ENCODE measurements at regions not wholly inside any gene's neighbourhood (a gene's known extent, or its start where the extent isn't known, plus 50 kb on each side); places are given as distances from the start of the nearest gene placed in this dataset.

DNA sequence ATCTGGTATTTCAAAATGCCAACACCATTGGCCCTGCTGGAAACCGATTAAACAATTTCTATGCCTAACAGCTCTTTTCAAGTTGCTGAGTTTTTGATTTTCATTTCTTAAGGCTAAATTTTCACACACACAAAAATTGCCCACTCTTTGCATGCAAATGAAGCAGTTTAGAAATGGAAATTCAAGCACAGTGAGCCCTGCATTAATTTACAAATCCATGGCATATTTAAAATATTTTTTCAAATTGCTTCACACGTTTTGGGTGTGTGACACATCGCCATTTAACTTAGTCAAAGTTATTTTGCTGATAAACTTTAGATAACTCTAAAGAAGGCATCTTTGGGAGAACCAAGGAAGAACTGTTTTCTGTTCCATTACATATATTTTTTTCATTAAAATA is 184.8 kb downstream of the TXNL1 start:
- no peak overlapping the region for H3K27ac ChIP-seq
- intact Hi-C loops (cut with DNase I): no loop called here
- H3K36me3 ChIP-seq (replicated peaks in 1 of 2): no peaks in the 10 kb centered on the region
- no peak for DNase-seq
- 54 to 68% (median 62%) methylated on average over 3 of the region's 3 CpGs for WGBS, 4 donors
- no peaks in the 10 kb centered on the region for H3K4me1 ChIP-seq (replicated peaks in 1 of 2)
- H3K4me3 ChIP-seq: no peak overlapping the region
- no peaks in the 10 kb centered on the region for H3K9me3 ChIP-seq (replicated peaks in 1 of 3)
- TF ChIP-seq CTCF (IDR thresholded peaks at IDR 0.05): no peak
- no peaks in the 10 kb centered on the region for H3K27me3 ChIP-seq

DNA sequence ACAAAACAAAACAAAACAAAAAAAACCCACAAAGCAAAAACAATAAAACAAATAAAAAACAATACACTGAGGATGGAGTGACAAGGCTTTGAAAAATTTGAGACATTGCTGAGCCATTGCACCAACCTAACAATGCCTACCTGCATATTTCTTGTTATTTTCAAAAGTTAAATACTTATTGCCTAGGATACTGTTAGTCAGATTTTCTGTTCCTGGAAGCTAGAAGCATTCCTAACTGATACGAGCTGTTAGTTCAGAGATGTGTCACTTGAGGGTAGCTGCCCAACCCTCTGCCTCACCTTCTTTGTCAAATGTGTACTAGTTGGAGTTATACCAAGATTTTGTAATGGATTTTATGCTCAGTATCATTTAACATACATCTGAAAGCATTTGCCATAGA is 187.2 kb downstream of the TXNL1 start:
- H3K4me1 ChIP-seq (replicated peaks in 1 of 2): no peaks in the 10 kb centered on the region
- intact Hi-C loops (cut with DNase I): no loop called here
- WGBS, 4 donors: 54 to 80% (median 77%) methylated on average over 1 of the region's 1 CpG

DNA sequence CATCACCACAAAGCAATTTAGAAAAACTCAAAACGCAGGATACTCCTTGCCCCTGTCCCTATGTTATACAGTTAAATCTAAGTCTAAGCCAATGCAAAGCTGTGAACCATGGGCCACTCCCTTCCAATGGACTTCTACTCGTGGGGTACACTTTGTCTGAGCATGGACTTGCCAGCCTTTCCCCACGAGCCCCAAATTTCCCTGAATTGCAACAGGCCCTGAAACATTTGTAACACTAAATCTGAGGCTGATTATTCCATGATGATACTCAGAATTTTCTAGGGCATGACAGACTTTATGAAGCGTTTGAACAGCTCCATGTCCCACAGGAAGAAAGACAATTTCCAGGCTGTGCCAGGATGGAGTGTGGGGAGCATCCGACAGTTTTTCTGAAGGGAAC is 189.6 kb downstream of the TXNL1 start:
- intact Hi-C loops (cut with DNase I): no loop called here

More for the DNA sequence above, 187.2 kb downstream of the TXNL1 start:
- no peak for DNase-seq
- H3K27me3 ChIP-seq: no peaks in the 10 kb centered on the region
- TF ChIP-seq CTCF (IDR thresholded peaks at IDR 0.05) (no peak), POLR2A (IDR thresholded peaks at IDR 0.05) (no peak)
- H3K27ac ChIP-seq: no peak overlapping the region
- no peaks in the 10 kb centered on the region for H3K9me3 ChIP-seq (replicated peaks in 1 of 3)
- H3K36me3 ChIP-seq (replicated peaks in 1 of 2): no peaks in the 10 kb centered on the region
- no peak overlapping the region for H3K4me3 ChIP-seq

DNA sequence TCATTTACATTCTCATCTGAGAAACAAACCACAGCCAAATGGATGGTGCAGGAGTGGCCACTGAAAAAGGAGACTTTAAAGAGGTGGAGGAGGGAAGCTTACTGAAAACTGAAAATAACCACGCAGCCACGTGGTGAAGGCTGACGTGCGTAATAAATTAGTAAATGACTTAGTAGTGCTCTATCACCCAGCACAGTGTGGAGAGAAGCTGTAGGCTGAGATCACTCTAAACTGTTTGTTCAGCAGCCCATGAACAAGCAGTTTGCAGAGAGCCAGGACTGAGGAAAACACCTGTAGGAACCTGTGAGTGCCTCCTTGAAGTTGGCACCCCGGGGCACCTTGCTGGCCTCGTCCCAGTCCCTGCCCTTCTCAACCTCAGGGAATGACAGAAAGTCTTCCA is 193.0 kb downstream of the TXNL1 start:
- Histone ChIP-seq H3K4me3 (no peak overlapping the region), H3K27ac (no peak overlapping the region), H3K4me1 (replicated peaks in 1 of 2) (no peaks in the 10 kb centered on the region), H3K36me3 (replicated peaks in 1 of 2) (no peaks in the 10 kb centered on the region), H3K27me3 (no peaks in the 10 kb centered on the region), H3K9me3 (replicated peaks in 1 of 3) (no peaks in the 10 kb centered on the region)
- WGBS, 4 donors: 64 to 79% (median 70%) methylated on average over 4 to 6 of the region's 6 CpGs
- DNase-seq: no peak
- intact Hi-C loops (cut with DNase I): no loop called here
- no peak for TF ChIP-seq POLR2A (IDR thresholded peaks at IDR 0.05)
- no peak for TF ChIP-seq CTCF (IDR thresholded peaks at IDR 0.05)

More for the DNA sequence above, 189.6 kb downstream of the TXNL1 start:
- TF ChIP-seq POLR2A (IDR thresholded peaks at IDR 0.05): no peak
- TF ChIP-seq CTCF (IDR thresholded peaks at IDR 0.05): no peak
- no peaks in the 10 kb centered on the region for H3K4me1 ChIP-seq (replicated peaks in 1 of 2)
- DNase-seq: no peak
- H3K36me3 ChIP-seq (replicated peaks in 1 of 2): no peaks in the 10 kb centered on the region
- no peak overlapping the region for H3K4me3 ChIP-seq
- H3K9me3 ChIP-seq (replicated peaks in 1 of 3): no peaks in the 10 kb centered on the region
- whole genome bisulfite sequencing, 4 donors: 69 to 80% (median 75%) methylated on average over 5 of the region's 5 CpGs
- H3K27me3 ChIP-seq: no peaks in the 10 kb centered on the region
- H3K27ac ChIP-seq: no peak overlapping the region
